ENCODE measurements at regions not wholly inside any gene's neighbourhood (a gene's known extent, or its start where the extent isn't known, plus 50 kb on each side); places are given as distances from the start of the nearest gene placed in this dataset.
"Not testable (repeated sequence)": the region's sequence is repeated elsewhere in the genome, so short reads cannot be mapped to it uniquely, and the experiment has no call there.

GRCh38 chr16:88229710-88230109, 153.0 kb upstream of the ZNF469 start:
- H3K9me3 Mint-ChIP-seq; H3K36me3 Mint-ChIP-seq; CTCF ChIA-PET; H3K27ac Mint-ChIP-seq; H3K4me3 ChIP-seq (ENCODE audit: control insufficient read depth in 1 of 2, extremely low read depth in 1 of 2, low read length in 1 of 2); H3K27ac ChIP-seq (ENCODE audit: low read length); H3K9me3 ChIP-seq; H3K4me1 Mint-ChIP-seq; H3K36me3 ChIP-seq (ENCODE audit: control insufficient read depth in 2 of 2, extremely low read depth in 1 of 2, insufficient read depth in 1 of 2, low read length in 1 of 2); H3K4me3 Mint-ChIP-seq; ATAC-seq (replicated peaks in 1 of 4); H3K27me3 ChIP-seq (replicated peaks in 1 of 2; ENCODE audit: control insufficient read depth in 2 of 2, extremely low read depth in 1 of 2, insufficient read depth in 2 of 2, low read length in 1 of 2); DNase-seq; POLR2A ChIA-PET; H3K4me1 ChIP-seq (ENCODE audit: control insufficient read depth in 1 of 2, extremely low read depth in 1 of 2, insufficient read depth in 2 of 2, low read length in 2 of 2): not testable (repeated sequence)
- peaks cover 0 to 11% of the 10 kb centered on the region in 2 donors for H3K27me3 Mint-ChIP-seq
- 83% methylated on average over 8 of the region's 12 CpGs for WGBS (ENCODE audit: insufficient coverage)

- H3K9me3 Mint-ChIP-seq; DNase-seq; H3K4me3 ChIP-seq (ENCODE audit: control insufficient read depth in 1 of 2, extremely low read depth in 1 of 2, low read length in 1 of 2); H3K4me3 Mint-ChIP-seq; H3K27me3 Mint-ChIP-seq; H3K36me3 ChIP-seq (ENCODE audit: control insufficient read depth in 2 of 2, extremely low read depth in 1 of 2, insufficient read depth in 1 of 2, low read length in 1 of 2); H3K27ac ChIP-seq (ENCODE audit: low read length); H3K27ac Mint-ChIP-seq; H3K4me1 ChIP-seq (ENCODE audit: control insufficient read depth in 1 of 2, extremely low read depth in 1 of 2, insufficient read depth in 2 of 2, low read length in 2 of 2); H3K27me3 ChIP-seq (replicated peaks in 1 of 2; ENCODE audit: control insufficient read depth in 2 of 2, extremely low read depth in 1 of 2, insufficient read depth in 2 of 2, low read length in 1 of 2); CTCF ChIA-PET; H3K9me3 ChIP-seq; POLR2A ChIA-PET; H3K36me3 Mint-ChIP-seq; ATAC-seq (replicated peaks in 1 of 4); H3K4me1 Mint-ChIP-seq: not testable (repeated sequence)
- WGBS (ENCODE audit: insufficient coverage), result 91% methylated on average over 10 of the region's 24 CpGs
These were observed 152.3 kb upstream of the ZNF469 start for GRCh38 chr16:88230276-88230966.

DNA sequence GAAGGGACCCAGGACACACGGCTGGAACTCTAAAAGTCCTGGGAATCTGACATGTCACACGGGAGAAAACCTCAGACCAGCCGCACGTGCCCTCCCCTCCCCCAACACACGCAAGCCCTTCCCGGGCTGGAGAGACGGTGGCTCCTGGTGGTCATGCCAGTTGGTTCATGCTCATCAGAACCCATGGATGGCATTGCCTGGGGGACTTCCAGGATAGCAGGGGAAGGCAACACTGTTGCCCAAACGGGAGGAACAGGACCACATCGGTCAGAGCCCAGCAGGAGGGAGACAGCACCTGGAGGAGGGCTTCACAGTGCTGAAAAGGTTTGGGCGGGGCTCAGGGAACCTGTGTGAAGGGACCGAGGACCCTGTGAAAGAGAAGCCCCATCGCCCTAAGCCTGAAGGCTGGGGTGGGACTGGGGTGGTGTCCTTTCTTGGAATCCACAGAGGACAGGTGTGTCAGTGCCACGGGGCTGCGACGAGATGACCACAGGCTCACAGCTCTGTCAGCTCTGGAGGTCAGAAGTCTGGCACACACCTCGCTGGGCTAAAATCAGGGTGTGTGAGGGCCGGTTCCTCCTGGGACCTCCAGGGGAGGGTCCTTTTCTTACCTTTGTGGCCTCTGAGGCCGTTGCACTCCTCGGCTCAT, 151.7 kb upstream of the ZNF469 start:
- ATAC-seq (replicated peaks in 1 of 4); POLR2A ChIA-PET; H3K27ac ChIP-seq (ENCODE audit: low read length); H3K36me3 ChIP-seq (ENCODE audit: control insufficient read depth in 2 of 2, extremely low read depth in 1 of 2, insufficient read depth in 1 of 2, low read length in 1 of 2); H3K9me3 Mint-ChIP-seq; H3K4me3 Mint-ChIP-seq; DNase-seq; H3K4me1 Mint-ChIP-seq; H3K4me3 ChIP-seq (ENCODE audit: control insufficient read depth in 1 of 2, extremely low read depth in 1 of 2, low read length in 1 of 2); H3K4me1 ChIP-seq (ENCODE audit: control insufficient read depth in 1 of 2, extremely low read depth in 1 of 2, insufficient read depth in 2 of 2, low read length in 2 of 2); H3K27ac Mint-ChIP-seq; CTCF ChIA-PET; H3K9me3 ChIP-seq; H3K27me3 ChIP-seq (replicated peaks in 1 of 2; ENCODE audit: control insufficient read depth in 2 of 2, extremely low read depth in 1 of 2, insufficient read depth in 2 of 2, low read length in 1 of 2); H3K36me3 Mint-ChIP-seq: not testable (repeated sequence)
- H3K27me3 Mint-ChIP-seq, result peaks cover 0 to 14% of the 10 kb centered on the region in 2 donors
- 91% methylated on average over 5 of the region's 19 CpGs for WGBS (ENCODE audit: insufficient coverage)

DNA sequence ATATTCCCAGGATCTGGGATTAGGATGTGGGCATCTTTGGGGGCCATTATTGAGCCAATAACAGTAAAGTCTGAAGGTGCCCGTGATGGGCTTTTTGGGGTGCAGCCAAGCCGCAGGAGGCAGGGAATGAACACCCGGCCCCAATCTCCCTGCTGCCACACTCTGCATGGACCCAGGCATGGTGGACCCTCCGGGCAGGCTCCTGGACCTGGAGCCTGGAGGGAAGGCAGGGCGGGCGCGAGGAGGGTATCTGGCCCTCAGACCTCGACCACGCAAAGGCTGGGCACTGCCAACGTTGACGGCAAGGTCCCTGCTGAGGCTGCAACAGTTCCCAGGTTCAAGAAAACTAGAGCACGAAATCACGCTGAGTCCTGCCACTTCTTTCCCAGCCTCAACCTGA, 150.9 kb upstream of the ZNF469 start:
- H3K27me3 ChIP-seq (replicated peaks in 1 of 2; ENCODE audit: control insufficient read depth in 2 of 2, extremely low read depth in 1 of 2, insufficient read depth in 2 of 2, low read length in 1 of 2); H3K4me3 Mint-ChIP-seq; H3K36me3 ChIP-seq (ENCODE audit: control insufficient read depth in 2 of 2, extremely low read depth in 1 of 2, insufficient read depth in 1 of 2, low read length in 1 of 2); H3K27ac ChIP-seq (ENCODE audit: low read length); H3K4me1 ChIP-seq (ENCODE audit: control insufficient read depth in 1 of 2, extremely low read depth in 1 of 2, insufficient read depth in 2 of 2, low read length in 2 of 2); ATAC-seq (replicated peaks in 1 of 4); POLR2A ChIA-PET; H3K4me3 ChIP-seq (ENCODE audit: control insufficient read depth in 1 of 2, extremely low read depth in 1 of 2, low read length in 1 of 2); DNase-seq; H3K4me1 Mint-ChIP-seq; H3K9me3 Mint-ChIP-seq; H3K27ac Mint-ChIP-seq; H3K9me3 ChIP-seq; CTCF ChIA-PET; H3K36me3 Mint-ChIP-seq: not testable (repeated sequence)
- H3K27me3 Mint-ChIP-seq, result peaks cover 0 to 14% of the 10 kb centered on the region in 2 donors
- 93% methylated on average over 3 of the region's 13 CpGs for WGBS (ENCODE audit: insufficient coverage)

- peaks cover under 1 to 14% of the 10 kb centered on the region in 2 donors for H3K27me3 Mint-ChIP-seq
- H3K9me3 ChIP-seq; H3K27ac Mint-ChIP-seq; DNase-seq; H3K4me3 ChIP-seq (ENCODE audit: control insufficient read depth in 1 of 2, extremely low read depth in 1 of 2, low read length in 1 of 2); H3K9me3 Mint-ChIP-seq; H3K27me3 ChIP-seq (replicated peaks in 1 of 2; ENCODE audit: control insufficient read depth in 2 of 2, extremely low read depth in 1 of 2, insufficient read depth in 2 of 2, low read length in 1 of 2); POLR2A ChIA-PET; H3K36me3 Mint-ChIP-seq; H3K4me3 Mint-ChIP-seq; H3K4me1 Mint-ChIP-seq; H3K36me3 ChIP-seq (ENCODE audit: control insufficient read depth in 2 of 2, extremely low read depth in 1 of 2, insufficient read depth in 1 of 2, low read length in 1 of 2); ATAC-seq (replicated peaks in 1 of 4); H3K4me1 ChIP-seq (ENCODE audit: control insufficient read depth in 1 of 2, extremely low read depth in 1 of 2, insufficient read depth in 2 of 2, low read length in 2 of 2); CTCF ChIA-PET; H3K27ac ChIP-seq (ENCODE audit: low read length): not testable (repeated sequence)
- WGBS (ENCODE audit: insufficient coverage), result 89% methylated on average over 4 of the region's 31 CpGs
These were observed 150.1 kb upstream of the ZNF469 start for GRCh38 chr16:88232401-88233258.

- H3K4me1 Mint-ChIP-seq; CTCF ChIA-PET; H3K9me3 ChIP-seq; H3K27ac ChIP-seq (ENCODE audit: low read length); H3K4me3 Mint-ChIP-seq; H3K4me3 ChIP-seq (ENCODE audit: control insufficient read depth in 1 of 2, extremely low read depth in 1 of 2, low read length in 1 of 2); H3K9me3 Mint-ChIP-seq; H3K36me3 Mint-ChIP-seq; DNase-seq; ATAC-seq (replicated peaks in 1 of 4); H3K27ac Mint-ChIP-seq; H3K36me3 ChIP-seq (ENCODE audit: control insufficient read depth in 2 of 2, extremely low read depth in 1 of 2, insufficient read depth in 1 of 2, low read length in 1 of 2); H3K4me1 ChIP-seq (ENCODE audit: control insufficient read depth in 1 of 2, extremely low read depth in 1 of 2, insufficient read depth in 2 of 2, low read length in 2 of 2); POLR2A ChIA-PET: not testable (repeated sequence)
- H3K27me3 ChIP-seq (replicated peaks in 1 of 2; ENCODE audit: control insufficient read depth in 2 of 2, extremely low read depth in 1 of 2, insufficient read depth in 2 of 2, low read length in 1 of 2), result peaks cover 0 to 14% of the 10 kb centered on the region in 2 experiments
- H3K27me3 Mint-ChIP-seq, result peaks cover 5 to 22% of the 10 kb centered on the region in 2 donors
- WGBS (ENCODE audit: insufficient coverage), result 81% methylated on average over 10 of the region's 23 CpGs
These were observed 148.9 kb upstream of the ZNF469 start for GRCh38 chr16:88233621-88234420.

Measured in T-cell (primary cell).